GM19025 (cell line): ENCODE measurements at regions not wholly inside any gene's neighbourhood (a gene's known extent, or its start where the extent isn't known, plus 50 kb on each side); places are given as distances from the start of the nearest gene placed in this dataset.
"Not testable (repeated sequence)": the region's sequence is repeated elsewhere in the genome, so short reads cannot be mapped to it uniquely, and the experiment has no call there.

Experiments
- ATAC-seq: cut with Tn5 transposase; IDR thresholded peaks from one replicate; pipeline ENCODE4 v1.9.1; 2021; ENCODE audit warnings: mild to moderate bottlenecking, low read depth, moderate library complexity; ENCODE audit not compliant: unreplicated experiment

GRCh38 chr1:218494449-218494852, 149.3 kb downstream of the TGFB2 start:
- ATAC-seq: no peak

GRCh38 chr1:218495931-218496330, 150.8 kb downstream of the TGFB2 start:
- ATAC-seq: no peak

GRCh38 chr1:218496561-218496960, 151.4 kb downstream of the TGFB2 start:
- ATAC-seq: no peak

GRCh38 chr1:218498056-218498938, 153.2 kb downstream of the TGFB2 start:
- no peak for ATAC-seq

GRCh38 chr1:218499011-218499691, 154.0 kb downstream of the TGFB2 start:
- no peak for ATAC-seq

GRCh38 chr1:218499911-218500310, 154.8 kb downstream of the TGFB2 start:
- no peak for ATAC-seq

- ATAC-seq: no peak
Observed at GRCh38 chr1:218501161-218501560, 156.0 kb downstream of the TGFB2 start.

- no peak for ATAC-seq
Observed at GRCh38 chr1:218502383-218502782, 157.2 kb downstream of the TGFB2 start.

- no peak for ATAC-seq
Observed at GRCh38 chr1:218503102-218503501, 158.0 kb downstream of the TGFB2 start.

- ATAC-seq: no peak
Observed at GRCh38 chr1:218507355-218508002, 162.3 kb downstream of the TGFB2 start.

- peak; percentile 70 for ATAC-seq
Observed at GRCh38 chr1:218510153-218510772, 165.1 kb downstream of the TGFB2 start.

GRCh38 chr1:218513328-218513727, 168.2 kb downstream of the TGFB2 start:
- ATAC-seq: no peak

- no peak for ATAC-seq
Observed at GRCh38 chr1:218514689-218515088, 169.6 kb downstream of the TGFB2 start.

- no peak for ATAC-seq
Observed at GRCh38 chr1:218516526-218516925, 171.4 kb downstream of the TGFB2 start.

GRCh38 chr1:218517459-218517858, 172.3 kb downstream of the TGFB2 start:
- ATAC-seq: no peak

GRCh38 chr1:218518216-218518740, 173.1 kb downstream of the TGFB2 start:
- no peak for ATAC-seq

GRCh38 chr1:218520646-218521045, 175.5 kb downstream of the TGFB2 start:
- not testable (repeated sequence) for ATAC-seq

- no peak for ATAC-seq
Observed at GRCh38 chr1:218521414-218522169, 176.5 kb downstream of the TGFB2 start.

- no peak for ATAC-seq
Observed at GRCh38 chr1:218524526-218524925, 179.4 kb downstream of the TGFB2 start.

- ATAC-seq: no peak
Observed at GRCh38 chr1:218525031-218525430, 179.9 kb downstream of the TGFB2 start.
